HuH-7.5 (cell line): ENCODE measurements at regions not wholly inside any gene's neighbourhood (a gene's known extent, or its start where the extent isn't known, plus 50 kb on each side); places are given as distances from the start of the nearest gene placed in this dataset.
"Not testable (repeated sequence)": the region's sequence is repeated elsewhere in the genome, so short reads cannot be mapped to it uniquely, and the experiment has no call there.

Source experiments
- DNase-seq: peaks from one replicate; pipeline ENCODE4 v3.0.0; 2011; ENCODE audit warnings: low spot score

DNA sequence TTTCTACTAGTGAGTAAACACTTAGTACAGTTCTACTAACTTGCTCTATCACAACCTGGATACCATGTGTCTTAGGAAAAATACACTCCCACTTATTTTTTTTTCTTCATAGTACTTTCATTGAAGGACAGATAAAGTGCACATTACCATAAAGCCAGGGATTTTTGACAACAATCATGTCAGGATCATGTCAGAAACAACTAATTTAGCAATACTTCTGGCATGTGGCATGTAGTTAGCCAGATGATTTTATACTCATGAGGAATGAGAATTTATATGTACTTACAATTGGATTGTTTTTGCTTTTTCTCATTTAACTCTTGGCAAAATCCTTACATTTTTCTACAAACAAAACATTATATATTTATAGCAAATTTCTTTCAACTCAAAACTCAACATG lies 630.7 kb upstream of the GRM3 start:
- DNase-seq: no peak

DNA sequence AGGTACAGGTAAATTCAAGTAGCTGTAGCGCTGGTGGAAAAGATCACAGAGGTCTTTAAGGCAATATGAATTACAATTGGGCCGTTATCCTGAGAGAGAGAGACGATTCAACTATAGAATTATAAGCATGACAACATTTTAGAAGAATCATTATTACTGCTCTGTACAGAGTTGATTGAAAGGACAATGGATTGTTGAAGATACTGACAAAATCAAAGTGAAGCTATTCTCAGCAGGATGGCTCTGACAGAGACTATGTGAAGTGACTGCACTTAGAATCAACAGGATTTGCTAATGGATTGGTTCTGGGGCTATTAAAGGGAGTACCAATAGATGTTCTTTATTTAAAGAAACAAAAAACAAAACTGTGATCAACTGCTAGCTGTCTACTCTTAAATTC lies 634.8 kb upstream of the GRM3 start:
- no peak for DNase-seq

DNA sequence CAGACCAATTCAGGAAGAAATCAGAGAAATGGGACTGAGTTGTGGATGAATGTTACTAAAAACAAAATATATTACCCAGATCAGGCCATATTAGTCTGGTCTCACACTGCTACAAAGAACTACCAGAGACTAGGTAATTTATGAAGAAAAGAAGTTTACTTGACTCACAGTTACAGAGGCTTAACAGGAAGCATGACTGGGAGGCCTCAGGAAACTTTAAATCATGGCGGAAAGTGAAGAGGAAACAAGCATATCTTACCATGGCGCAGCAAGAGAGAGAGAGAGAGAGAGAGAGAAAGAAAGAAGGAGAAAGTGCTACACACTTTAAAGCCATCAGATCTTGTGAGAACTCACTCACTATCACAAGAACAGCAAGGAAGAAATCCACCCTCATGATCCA lies 636.8 kb upstream of the GRM3 start:
- DNase-seq: no peak

DNA sequence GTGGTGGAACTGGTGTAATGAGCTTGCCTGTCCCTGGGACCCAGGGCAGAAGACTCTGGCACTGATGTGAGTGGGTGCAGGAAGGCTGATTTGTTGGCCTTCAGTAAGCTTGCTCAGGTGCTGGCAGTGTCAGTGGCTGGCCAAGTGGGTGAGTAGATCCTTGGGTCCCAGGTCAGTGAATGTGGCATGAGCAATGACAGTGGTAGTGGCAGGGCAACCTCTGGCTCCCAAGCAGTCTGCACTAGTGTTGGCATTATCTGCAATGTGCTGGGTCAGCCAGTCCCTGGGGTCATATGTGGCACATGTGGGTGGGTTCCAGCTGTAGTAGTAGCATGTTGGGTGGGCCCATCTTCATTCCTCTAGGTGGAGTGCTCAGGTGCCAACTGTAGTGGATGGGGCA lies 640.9 kb upstream of the GRM3 start:
- DNase-seq: no peak

DNA sequence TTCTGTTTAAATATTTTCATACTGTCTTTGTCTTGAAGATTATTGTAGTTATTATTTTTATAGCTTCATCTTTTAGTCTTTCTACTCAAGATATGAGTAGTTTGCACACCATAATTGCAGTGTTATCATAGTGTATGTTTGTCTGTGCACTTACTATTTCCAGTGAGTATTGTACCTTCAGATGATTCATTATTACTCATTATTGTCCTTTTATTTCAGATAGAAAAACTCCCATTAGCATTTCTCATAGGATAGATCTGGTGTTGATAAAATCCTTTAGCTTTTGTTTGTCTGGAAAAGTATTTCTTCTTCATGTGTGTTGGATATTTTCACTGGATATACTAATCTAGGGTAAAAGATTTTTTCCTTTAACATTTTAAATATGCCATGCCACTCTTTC lies 646.2 kb upstream of the GRM3 start:
- DNase-seq: no peak

DNA sequence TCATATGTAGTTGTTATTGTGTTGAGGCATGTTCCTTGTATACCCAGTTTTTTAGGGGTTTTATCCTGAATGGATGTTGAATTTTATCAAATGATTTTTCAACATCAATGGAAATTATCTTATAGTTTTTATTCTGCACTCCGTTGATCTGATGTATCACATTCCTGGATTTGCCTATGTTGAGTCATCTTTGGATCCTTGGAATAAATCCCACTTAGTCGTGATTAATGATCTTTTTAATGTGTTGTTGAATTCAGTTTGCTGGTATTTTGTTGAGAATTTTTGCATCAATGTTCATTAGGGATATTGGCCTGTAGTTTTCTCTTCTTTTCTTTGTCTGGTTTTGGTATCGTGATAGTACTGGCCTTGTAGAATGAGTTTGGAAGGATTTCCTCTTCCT lies 648.6 kb upstream of the GRM3 start:
- DNase-seq: no peak

DNA sequence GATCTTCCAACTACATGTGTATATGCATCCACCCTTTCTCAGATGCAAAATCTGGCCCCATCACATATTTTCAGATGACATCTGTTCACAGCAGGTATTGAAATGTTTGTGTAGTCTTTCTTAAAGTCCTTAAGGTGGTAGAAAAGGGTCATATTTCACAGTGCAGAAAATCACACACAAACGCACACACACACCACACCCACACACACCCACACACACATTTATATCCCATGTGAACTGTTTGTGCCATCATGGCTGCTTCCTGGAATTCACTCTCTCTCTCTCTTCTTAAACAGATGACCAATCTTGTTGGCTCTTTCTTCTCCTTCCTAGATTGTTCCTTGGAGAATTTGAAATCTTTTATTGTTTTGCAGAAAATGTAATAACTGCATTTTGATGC lies 663.0 kb upstream of the GRM3 start:
- no peak for DNase-seq

DNA sequence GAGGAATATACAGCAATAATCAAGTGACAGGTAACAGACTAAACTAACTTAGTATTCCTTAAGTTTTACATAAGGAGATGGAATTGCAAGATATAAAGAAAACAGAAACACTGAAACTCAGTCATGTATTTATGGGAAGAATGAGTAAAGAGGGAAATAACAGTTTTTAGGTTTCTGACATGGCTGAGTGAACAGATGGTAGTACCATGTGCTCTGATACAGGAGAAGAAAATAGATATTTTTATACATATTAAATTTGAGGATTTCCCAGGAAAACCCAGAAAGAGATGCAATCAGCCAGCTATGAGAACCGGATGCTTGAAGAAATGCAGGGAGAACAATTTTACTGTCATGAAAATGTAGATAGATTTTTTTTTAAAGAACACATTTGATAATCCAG lies 669.5 kb upstream of the GRM3 start:
- no peak for DNase-seq

DNA sequence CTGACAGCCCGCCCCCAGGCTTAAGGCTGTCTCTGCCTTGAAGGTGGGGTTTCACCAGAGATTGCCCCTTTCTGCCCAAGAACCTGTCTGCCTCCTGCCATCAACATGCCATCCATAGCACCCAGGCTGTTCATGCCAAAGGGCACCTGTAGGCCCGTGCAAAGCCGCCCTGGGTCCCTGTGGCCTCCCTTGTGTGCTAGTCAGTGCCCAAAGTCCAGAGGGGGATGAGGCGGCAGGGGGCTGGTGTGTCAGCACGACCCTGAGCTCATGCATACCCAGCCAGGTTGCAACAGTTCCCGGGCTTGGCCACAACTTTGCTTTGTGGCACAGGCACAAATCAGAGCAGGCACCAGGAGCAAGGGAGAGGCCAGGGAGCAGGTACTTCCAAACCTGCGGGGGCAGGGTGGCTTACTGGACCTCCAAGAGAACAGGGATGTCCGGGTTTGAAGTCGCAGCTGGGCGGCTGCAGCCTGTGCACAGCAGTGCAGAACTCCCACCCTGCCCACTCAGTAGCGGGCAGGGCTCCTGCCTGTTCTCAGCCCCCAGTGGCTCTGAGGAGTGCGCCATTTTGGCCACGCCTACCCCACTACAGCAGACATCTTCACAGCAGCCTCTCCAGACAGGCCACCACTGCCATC lies 671.1 kb upstream of the GRM3 start:
- no peak for DNase-seq

DNA sequence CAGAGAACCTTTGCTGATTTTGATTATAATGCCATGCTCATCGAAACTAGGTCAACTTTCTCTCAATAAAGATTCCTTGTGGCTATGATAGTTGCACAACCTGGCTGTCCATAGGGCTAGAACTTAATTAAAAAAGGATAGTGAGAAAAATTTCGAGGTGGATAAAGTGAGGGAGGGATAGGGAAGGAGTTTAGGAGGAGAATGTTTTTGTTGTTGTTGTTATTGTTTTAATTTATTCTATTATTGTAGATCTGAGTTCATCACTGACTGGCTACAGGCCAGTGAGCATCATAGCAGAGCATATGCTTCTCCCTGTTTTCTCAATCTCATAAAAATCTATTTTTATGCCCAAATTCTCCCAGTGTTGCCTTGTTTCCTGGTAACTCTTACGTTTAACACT lies 688.7 kb upstream of the GRM3 start:
- no peak for DNase-seq

DNA sequence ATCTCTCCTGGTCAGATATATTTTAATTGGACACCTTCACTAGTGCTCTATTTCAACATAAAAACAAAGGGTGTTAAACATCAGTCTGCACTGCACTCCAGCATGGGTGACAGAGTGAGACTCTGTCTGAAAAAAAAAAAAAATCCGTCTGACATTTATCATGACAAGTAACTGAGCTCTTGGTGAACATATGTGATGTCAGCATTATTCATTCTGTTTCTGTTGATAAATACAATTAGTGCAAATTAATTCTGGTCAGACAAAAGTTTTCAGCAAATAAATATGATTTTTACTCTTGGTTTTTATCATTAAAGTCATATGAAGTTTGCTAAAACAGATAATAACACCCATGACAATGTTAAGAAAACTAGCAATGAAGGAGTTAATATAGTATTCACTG lies 692.8 kb upstream of the GRM3 start:
- DNase-seq: no peak

DNA sequence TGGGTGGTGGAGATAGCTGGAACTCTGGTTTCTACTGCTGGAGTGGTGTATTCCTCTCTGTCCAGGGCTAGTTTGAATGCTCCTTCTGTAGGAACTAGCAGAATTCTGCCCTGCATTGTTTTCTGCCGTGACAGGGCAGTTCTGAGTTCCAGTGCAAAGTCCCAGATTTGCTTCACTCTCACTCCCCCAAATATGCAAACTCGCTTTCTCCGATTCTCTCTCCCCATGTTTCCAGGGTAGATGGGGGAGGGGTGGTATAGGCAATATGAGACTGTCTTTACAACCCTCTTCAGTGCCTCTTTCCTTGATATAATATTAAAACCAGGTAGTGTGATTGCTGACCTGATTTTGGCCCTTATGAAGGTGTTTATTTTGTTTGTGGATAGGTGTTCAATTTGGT lies 693.3 kb upstream of the GRM3 start:
- DNase-seq: no peak

DNA sequence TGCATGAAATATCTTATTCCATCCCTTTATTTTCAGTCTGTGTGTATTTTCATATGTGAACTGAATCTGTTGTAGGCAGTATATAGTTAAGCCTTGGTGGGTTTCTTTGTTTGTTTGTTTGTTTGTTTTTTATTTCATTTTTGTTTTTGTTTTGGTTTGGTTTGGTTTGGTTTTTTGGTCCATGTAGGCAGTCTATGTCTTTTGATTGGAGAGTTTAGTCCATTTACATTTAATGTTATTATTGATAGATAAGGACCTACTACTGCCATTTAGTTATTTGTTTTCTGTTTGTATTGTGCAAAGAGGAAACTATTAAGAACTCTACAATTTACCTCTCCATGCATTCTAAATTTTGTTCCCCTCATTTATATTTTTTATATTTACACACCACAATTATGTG lies 695.9 kb upstream of the GRM3 start:
- DNase-seq: no peak

DNA sequence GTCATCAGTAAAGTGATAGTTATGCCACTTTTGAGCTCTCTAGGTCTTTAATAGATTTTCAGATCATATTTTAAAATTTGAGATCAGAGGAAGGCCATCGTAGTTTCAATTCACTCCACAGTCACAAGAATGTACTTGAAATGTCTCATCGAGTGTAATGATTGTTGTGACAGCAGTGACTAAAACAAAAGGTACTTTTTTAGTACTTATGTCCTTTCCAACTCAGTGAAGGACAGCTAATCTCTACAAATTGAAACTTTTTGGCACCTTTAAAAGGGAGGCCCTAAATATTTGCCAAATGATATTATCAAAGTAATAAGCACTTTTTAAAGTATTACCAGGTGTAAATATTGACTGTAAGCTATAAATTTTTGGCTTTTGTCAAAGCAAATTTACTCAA lies 702.9 kb upstream of the GRM3 start:
- no peak for DNase-seq

DNA sequence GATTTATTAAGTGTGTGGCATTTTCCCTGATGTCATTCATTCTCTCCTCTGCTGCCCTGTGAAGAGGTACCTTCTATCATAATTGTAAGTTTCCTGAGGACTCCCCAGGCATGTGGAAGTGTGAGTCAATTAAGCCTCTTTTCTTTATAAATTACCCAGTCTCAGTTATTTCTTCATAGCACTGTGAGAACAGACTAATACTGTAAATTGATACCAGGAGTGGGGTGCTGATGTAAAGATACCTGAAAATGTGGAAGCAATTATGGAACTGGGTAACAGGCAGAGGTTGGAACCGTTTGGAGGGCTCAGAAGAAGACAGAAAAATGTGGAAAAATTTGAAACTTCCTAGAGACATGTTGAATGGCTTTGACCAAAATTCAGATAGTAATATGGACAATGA lies 711.8 kb upstream of the GRM3 start:
- DNase-seq: no peak

DNA sequence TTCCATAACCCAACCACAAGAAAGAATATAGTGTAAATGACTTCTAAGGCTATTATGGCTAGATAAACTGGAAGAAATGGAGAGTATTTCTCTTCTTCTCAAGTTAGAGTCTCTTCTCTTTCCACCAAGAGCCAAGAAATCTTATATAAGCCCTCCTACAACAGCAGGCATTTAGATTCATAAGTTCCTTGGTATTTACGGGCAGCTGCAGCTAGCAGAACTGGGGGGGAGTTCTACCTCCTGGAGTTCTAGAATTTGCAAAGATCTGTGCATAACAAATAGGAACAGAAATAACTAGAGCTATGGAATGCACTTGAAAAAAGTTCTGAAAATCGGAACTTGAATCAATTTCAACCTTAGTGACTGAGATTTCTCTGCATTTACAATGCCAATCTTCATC lies 715.2 kb upstream of the GRM3 start:
- DNase-seq: no peak

DNA sequence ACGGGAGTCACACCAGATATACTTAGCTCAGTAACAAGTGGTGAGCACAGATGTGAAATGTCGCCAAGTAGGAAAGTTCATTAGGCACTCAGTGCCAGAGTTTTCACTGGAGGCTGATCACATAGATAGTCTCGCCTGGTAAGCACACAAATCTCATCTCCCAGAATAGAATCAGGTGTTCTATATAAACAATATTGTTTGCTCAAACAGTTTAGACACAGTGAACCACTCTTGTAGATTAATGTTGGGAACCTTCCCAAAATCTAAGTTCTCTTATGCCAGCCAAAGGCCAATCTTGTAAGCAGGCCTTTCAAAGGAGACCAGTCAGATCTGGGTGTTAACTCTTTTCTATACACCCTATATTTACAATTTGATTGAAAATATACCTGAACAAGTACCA lies 716.5 kb upstream of the GRM3 start:
- no peak for DNase-seq

DNA sequence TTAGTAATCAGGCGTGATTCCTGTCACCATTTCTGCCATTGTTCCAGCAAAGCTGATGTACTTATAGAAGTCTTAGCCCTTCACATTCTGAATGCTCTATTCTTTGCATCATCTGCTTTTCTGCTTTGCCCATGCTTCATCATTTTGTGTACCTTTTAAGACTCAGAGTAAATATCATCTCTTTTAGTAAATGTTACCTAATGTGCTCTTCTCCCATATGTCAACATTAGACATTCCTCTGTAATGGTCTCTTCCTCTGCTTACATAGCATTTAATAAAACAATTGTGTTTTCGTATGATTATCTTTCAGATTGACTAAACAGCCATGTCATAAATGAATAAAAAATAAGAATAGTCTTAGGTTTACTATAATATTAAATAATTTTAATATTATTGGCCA lies 719.6 kb upstream of the GRM3 start:
- no peak for DNase-seq

DNA sequence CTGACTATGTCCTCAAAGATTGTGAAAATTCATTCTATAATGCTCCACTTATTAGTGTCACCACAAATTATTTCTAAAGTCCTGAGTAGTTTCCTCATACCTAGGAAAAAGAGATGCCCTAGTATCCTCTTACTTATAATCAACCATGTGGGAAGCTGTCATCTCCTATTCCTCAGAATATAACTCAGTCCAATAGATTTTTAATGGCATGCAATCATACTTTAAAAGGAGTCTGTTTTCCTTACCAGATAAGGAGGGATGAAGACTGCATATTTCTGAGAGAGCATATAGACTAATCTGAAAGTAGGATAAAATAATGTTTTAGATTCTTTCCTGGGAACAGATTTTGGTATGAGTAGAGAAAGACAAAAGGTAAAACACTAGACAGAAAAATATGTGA lies 727.7 kb upstream of the GRM3 start:
- no peak for DNase-seq

DNA sequence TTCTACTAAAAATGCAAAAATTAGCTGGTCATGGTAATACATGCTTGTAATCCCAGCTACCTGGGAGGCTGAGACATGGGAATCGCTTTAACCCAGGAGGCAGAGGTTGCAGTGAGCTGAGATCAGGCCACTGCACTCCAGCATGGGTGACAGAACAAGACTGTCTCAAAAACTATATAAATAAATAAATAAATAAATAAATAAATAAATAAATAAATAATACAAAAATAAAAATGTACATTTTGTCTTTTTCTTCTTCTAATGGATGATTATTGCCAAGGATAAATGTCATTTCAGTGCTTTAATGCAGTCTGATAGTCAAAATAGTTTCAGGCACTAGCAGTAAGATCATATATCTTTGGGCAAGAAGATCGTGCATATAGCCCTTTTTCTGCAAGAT lies 727.6 kb upstream of the SEMA3D start:
- no peak for DNase-seq

DNA sequence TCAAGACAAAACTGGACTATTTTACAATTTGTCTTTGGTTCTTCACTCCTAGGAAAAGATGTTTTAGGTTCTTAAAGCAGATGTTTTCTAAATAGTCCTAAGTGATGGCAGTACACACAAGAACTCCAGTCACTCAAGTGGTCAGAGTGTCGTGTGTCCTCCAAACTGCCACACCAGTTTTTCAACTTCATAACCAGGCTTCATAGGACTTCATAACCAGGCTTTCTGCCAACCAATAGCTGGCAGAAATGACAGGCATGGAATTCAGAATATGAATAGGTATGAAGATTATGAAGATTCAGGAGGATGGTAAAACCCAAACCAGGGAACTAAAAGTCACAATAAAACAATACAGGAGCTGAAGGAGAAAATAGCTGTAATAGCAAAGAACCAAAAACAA lies 721.2 kb upstream of the SEMA3D start:
- DNase-seq: no peak

DNA sequence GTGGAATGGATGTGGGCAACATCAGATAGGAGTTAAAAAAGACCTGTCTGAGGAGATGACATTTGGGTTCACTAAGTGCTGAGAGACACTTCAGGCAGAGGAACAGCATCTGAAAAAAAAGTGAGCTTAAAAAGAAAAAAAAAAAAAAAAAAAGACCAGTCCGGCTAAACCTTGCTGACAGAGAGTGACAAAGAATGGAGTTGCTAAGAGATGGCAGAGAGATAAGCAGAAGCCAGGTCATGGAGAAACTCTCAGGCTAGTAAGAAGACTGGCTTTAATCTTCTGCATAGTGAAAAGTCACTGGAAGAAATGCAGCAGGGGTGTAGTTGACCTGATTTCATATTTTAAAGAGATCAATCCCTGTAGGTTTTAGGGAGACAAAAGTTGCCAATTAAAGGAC lies 711.1 kb upstream of the SEMA3D start:
- no peak for DNase-seq

DNA sequence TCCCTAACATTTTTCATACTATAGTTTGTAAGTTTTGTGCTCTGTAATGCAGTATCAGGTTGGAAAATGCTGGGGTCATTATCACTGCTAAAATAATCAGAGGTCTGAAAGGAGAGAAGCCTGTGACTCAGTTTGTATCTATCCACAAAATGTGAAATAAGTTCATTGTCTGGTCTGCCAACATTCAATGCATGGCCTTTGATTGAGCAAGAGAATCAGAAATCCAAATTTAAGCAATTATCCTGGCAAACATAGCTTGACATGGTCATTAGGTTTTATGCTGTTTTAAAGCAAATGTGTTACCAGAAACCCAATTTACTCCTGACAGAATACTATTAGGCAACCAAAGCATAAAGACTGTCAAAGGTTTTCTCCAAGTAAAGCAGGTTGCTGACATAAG lies 709.7 kb upstream of the SEMA3D start:
- DNase-seq: no peak

DNA sequence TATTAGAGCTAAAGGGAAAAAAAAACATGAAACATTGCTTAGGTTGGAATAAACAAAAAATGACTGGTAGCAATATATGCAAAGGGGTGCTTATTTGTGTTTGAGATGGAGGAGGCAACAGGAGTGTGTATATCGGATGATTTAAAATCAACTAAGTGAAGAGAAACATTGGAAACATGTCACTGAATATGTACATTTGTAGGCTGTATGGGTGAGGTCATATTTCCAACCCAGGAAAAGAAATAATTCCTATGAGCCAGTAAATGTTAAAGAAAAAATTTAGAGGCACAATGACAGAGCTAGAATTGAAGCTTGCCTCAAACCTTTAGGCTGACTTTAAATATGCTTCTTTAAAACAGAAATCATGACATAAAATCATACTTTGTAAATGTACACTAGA lies 709.0 kb upstream of the SEMA3D start:
- no peak for DNase-seq

DNA sequence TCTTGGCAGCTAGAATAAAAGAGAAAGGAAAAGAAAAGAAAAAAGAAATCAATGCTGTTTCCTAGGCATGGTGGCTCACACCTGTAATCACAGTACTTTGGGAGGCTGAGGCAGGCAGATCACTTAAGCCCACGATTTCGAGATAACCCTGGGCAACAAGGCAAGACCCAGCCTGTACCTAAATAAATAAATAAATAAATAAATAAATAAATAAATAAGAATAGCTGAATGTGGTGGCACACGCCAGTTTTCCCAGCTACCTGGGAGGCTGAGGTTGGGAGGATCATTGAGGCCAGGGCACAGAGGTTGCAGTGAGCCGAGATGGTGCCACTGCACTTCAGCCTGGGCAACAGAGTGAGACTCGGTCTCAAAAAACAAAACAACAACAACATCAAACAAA lies 705.0 kb upstream of the SEMA3D start:
- not testable (repeated sequence) for DNase-seq
